DMS153 treated with DMSO at 0.1 percent for 48 hours (cell line): ENCODE measurements at regions not wholly inside any gene's neighbourhood (a gene's known extent, or its start where the extent isn't known, plus 50 kb on each side); places are given as distances from the start of the nearest gene placed in this dataset.

Source experiments
- DNase-seq: peaks from one replicate; lab custom pipeline; 2025; ENCODE audit not compliant: unreplicated experiment; lab: John Stamatoyannopoulos, UW

- DNase-seq: no peak
Observed at GRCh38 chr22:48338793-48339705, 1488.6 kb downstream of the BRD1 start.

GRCh38 chr22:48337957-48338792, 1489.5 kb downstream of the BRD1 start:
- DNase-seq: no peak

- no peak for DNase-seq
Observed at GRCh38 chr22:48336339-48337060, 1491.2 kb downstream of the BRD1 start.

DNA sequence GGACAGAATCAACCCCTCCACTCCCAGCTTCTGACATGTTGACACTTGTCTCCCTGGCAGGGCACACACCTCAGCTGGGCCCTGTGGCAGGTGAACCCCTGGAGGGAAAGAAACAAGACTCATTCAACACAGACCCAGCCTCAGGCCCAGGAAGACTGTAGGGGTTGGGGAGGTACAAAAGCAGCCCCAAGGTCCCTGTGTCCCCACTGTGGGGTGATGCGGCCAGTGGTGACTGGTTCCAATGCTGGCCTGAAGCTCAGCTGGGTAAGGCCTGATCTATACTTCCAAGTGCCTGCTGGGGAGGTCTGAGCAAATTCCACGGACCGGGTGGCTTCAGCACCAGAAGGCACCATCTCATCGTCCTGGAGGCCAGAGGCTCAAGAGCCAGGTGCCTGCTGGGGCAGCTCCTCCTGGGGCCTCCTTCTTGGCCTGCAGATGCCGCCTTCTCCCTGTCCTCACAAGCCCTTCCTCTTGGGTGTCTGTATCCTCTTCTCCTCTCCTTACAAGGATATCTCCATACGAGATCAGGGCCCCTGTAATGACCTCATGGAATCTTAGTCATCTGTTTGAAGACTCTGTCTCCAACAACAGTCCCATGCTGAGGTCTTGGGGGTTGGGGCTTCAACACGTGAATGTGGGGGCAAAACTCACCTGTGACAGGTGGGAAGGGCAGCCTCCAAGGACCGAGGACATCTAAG, 1492.1 kb downstream of the BRD1 start:
- DNase-seq: no peak

DNA sequence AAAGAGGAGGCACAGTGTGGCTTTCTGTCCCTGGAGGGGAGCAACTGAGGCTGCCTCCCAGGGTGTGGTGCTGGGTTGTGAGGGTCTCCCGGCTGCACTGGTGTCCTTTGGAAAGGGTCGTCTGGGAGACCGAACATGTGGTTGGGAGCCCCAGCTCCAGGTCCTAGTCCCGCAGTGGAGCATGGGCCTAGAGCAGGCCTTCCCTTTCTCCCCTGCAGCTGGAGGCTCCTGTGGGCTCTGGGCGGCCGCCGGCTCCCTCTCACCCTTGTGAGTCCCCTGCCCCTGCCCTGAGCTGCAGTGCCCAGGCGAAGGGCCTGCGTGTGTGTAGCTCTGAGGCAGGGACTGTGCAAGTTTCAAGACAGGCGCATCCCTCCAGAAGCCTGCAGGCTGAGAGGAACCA, 1492.7 kb downstream of the BRD1 start:
- no peak for DNase-seq

- DNase-seq: no peak
Observed at GRCh38 chr22:48333816-48334735, 1493.6 kb downstream of the BRD1 start.

- no peak for DNase-seq
Observed at GRCh38 chr22:48333323-48333763, 1494.3 kb downstream of the BRD1 start.

DNA sequence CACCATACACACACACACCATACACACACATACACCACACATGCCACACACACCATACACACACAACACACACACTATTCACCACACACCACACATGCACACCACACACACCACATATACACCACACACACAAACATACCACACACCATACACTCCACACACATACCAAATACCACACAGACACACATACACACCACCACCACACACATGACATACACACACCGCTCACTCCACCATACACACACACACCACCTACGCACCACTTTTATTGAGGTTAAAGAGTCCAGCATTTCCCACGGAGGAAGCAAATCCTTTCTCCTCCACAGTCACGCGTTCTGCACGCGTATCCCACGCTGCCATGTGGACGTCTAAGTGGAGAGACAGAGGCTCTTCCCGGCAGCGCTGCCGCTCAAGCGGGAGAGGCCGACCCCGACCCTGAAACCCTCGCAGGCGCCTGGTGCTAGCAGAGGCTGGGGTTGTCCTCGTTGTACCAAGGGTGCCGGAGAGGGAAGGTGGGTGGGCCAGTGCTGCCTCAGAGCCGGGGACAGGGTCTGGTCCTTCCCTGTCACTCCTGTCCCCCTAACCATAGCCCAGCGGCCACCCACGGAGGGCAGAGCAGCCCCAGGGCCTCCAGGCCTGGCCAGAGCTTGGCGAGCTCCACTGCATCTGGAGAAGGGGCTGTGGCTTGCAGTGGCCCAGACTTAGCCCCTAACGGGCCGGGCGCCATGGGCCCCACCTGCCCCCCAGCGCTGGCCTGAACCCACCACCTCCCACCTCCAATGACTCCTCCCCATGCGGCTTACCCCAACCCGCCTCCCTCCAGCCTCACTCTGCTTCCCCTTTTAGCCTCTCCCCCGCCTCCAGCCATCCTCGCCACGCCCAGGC, 1495.0 kb downstream of the BRD1 start:
- DNase-seq: no peak

GRCh38 chr22:48331691-48332220, 1495.9 kb downstream of the BRD1 start:
- DNase-seq: no peak

DNA sequence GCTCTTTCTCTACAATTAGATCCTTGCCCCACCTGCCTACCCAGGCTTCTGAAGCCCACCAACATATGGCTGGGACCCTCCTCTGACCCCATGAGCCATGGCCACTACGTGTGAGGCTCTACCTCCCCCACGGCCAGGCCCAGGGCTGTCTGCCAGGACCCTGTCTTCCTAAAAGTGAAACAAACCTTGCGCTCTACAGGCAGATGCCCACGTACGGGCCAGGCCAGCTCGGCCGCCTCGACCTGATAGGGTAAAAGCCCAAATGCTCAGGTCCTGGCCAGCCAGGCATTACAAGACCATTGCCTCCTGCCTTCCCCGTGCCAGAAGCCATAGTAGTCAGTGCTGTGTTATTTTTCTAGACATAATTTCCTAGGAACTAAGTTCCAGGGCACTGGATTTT, 1496.4 kb downstream of the BRD1 start:
- no peak for DNase-seq

DNA sequence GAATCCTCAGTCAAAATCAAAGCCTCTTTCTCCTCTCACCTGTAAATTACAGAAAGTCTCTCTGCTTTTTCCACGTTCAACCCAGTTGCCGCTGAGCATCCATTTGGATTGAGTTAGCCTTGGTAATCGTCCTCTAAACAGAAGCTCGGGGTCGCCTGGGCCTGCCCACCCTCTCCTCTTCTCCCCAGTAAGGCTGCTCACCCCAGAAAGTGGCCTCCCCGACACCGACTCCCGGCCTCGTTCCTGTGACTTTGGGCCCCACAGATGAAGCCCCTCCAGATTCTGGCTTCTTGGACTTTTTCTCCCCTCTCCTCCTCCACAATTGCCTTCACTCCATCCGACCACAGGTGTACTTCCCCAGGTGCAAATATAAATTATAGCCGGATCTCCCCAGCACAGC, 1500.0 kb downstream of the BRD1 start:
- DNase-seq: no peak

DNA sequence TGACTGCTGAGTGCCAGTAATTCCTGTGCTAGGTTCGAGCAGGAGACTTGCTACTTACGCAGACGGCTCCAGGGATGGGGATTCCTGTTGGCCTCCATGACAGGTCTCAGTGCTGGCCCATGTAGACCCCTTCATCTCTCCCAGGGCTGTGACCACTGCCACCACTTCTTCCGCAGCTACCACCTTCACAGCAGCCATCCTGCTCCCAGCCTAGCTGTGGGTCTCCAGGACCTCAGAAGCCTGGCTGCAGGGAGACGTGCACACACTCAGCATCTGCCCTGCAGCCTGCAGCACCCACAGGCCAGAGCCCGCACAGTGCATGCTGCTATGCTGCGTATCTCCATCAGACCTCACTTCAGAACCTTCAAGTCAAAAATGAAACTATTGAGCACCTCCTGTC, 1503.9 kb downstream of the BRD1 start:
- no peak for DNase-seq

DNA sequence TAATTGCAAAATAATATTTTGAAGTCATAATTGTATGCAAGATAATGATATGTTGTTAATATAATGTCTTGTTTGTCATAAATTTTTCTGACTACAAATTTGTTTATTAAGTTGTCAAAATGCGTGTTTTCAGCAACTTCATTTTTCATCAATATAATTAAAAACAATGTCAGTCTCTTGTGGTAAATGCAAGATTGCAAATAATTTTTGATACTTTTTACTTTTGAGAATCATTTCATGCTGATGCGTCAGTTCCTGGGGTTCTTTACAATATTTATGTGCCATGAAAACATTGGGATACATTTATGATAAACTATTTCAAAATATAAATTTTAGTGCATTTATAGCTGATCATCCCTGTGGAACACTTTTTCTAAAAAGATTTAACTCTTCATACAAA, 1504.8 kb downstream of the BRD1 start:
- no peak for DNase-seq

- DNase-seq: no peak
Observed at GRCh38 chr22:48321986-48322545, 1505.6 kb downstream of the BRD1 start.

DNA sequence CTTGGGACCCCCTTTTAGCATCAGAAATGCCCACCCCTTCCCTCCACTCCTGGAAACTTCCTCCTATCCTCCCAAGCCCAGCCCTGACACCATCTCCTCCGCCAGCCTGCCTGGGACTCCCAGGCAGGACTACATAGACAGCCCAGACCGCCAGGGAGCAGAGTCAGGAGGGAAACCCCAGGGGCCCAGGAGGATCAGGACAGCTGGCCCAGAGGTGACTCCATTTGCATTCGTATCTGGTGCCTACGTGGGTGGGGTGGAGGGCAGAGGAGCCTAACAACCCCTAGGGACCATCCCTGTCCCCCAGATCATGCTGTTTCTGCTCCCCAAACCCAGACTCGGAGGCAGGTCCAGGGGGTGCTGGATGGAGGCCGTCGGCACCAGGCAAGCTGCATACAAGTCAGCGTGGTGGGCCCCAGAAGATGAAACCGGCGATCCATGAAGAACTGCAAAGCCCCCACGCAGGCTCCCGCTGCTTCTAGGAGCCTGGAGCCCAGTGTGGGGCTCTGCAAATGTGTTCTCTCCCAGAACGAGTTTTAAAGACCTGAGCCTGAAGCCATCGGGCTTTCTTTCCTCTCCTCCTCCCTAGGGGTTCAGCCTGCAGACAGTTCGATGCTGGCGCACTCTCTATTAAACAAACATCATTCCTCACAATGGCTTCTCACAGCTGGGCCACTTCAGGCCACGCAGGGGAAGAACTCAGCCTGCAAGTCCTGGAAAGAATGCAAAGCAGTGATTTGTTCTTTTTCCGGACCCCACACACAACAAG, 1506.8 kb downstream of the BRD1 start:
- DNase-seq: no peak

- DNase-seq: no peak
Observed at GRCh38 chr22:48320048-48320682, 1507.5 kb downstream of the BRD1 start.
